ENCODE measurements at regions not wholly inside any gene's neighbourhood (a gene's known extent, or its start where the extent isn't known, plus 50 kb on each side); places are given as distances from the start of the nearest gene placed in this dataset.

- H3K4me3 ChIP-seq, result no peak overlapping the region
- intact Hi-C loops (cut with DNase I), result no loop called here
- no peak overlapping the region for H3K9ac ChIP-seq (ENCODE audit: low read depth in 2 of 2, low read length in 2 of 2)
- no peak for DNase-seq
- no peaks in the 10 kb centered on the region for H3K36me3 ChIP-seq
- no peak overlapping the region for H3K27ac ChIP-seq
- no peaks in the 10 kb centered on the region for H3K27me3 ChIP-seq
- TF ChIP-seq CTCF (IDR thresholded peaks at IDR 0.05), result no peak
- no peaks in the 10 kb centered on the region for H3K4me1 ChIP-seq
- no peaks in the 10 kb centered on the region for H3K9me3 ChIP-seq
These were observed 59.1 kb upstream of the NAP1L1 start for GRCh38 chr12:76143343-76144244.

GRCh38 chr12:76142305-76142704, 57.8 kb upstream of the NAP1L1 start:
- Histone ChIP-seq H3K27me3 (no peaks in the 10 kb centered on the region), H3K36me3 (no peaks in the 10 kb centered on the region), H3K9me3 (no peaks in the 10 kb centered on the region), H3K4me3 (no peak overlapping the region), H3K9ac (ENCODE audit: low read depth in 2 of 2, low read length in 2 of 2) (no peak overlapping the region), H3K27ac (no peak overlapping the region), H3K4me1 (no peaks in the 10 kb centered on the region)
- intact Hi-C loops (cut with DNase I), result no loop called here
- no peak for TF ChIP-seq CTCF (IDR thresholded peaks at IDR 0.05)
- DNase-seq, result no peak

GRCh38 chr12:76138656-76139055, 54.2 kb upstream of the NAP1L1 start:
- no peaks in the 10 kb centered on the region for H3K27me3 ChIP-seq
- H3K4me1 ChIP-seq, result no peaks in the 10 kb centered on the region
- no peak for TF ChIP-seq CTCF (IDR thresholded peaks at IDR 0.05)
- H3K9ac ChIP-seq (ENCODE audit: low read depth in 2 of 2, low read length in 2 of 2), result no peak overlapping the region
- intact Hi-C loops (cut with DNase I), result no loop called here
- H3K27ac ChIP-seq, result no peak overlapping the region
- H3K9me3 ChIP-seq, result no peaks in the 10 kb centered on the region
- DNase-seq, result no peak
- H3K4me3 ChIP-seq, result no peak overlapping the region
- H3K36me3 ChIP-seq, result no peaks in the 10 kb centered on the region

- H3K27ac ChIP-seq, result no peak overlapping the region
- no peak for TF ChIP-seq CTCF (IDR thresholded peaks at IDR 0.05)
- intact Hi-C loops (cut with DNase I), result no loop called here
These were observed 53.1 kb upstream of the NAP1L1 start for GRCh38 chr12:76137606-76138005.

GRCh38 chr12:76135456-76135855, 51.0 kb upstream of the NAP1L1 start:
- intact Hi-C loops (cut with DNase I), result no loop called here
- H3K9ac ChIP-seq (ENCODE audit: low read depth in 2 of 2, low read length in 2 of 2), result no peak overlapping the region

More at GRCh38 chr12:76137606-76138005, 53.1 kb upstream of the NAP1L1 start:
- Histone ChIP-seq H3K4me3 (no peak overlapping the region), H3K9me3 (no peaks in the 10 kb centered on the region), H3K36me3 (no peaks in the 10 kb centered on the region), H3K9ac (ENCODE audit: low read depth in 2 of 2, low read length in 2 of 2) (no peak overlapping the region), H3K27me3 (no peaks in the 10 kb centered on the region), H3K4me1 (no peaks in the 10 kb centered on the region)
- DNase-seq, result no peak

More at GRCh38 chr12:76135456-76135855, 51.0 kb upstream of the NAP1L1 start:
- TF ChIP-seq CTCF (IDR thresholded peaks at IDR 0.05), result no peak
- no peak overlapping the region for H3K4me3 ChIP-seq
- H3K27ac ChIP-seq, result no peak overlapping the region
- no peaks in the 10 kb centered on the region for H3K27me3 ChIP-seq
- H3K9me3 ChIP-seq, result no peaks in the 10 kb centered on the region
- no peak for DNase-seq
- H3K4me1 ChIP-seq, result no peaks in the 10 kb centered on the region
- H3K36me3 ChIP-seq, result no peaks in the 10 kb centered on the region

Measured in colonic mucosa (tissue), 4 donors.